Naive thymus-derived CD8-positive, alpha-beta T cell (primary cell): ENCODE measurements at regions not wholly inside any gene's neighbourhood (a gene's known extent, or its start where the extent isn't known, plus 50 kb on each side); places are given as distances from the start of the nearest gene placed in this dataset.
A peak's percentile ranks its signal among the peaks of the same experiment; 100 is the strongest.
"Not testable (repeated sequence)": the region's sequence is repeated elsewhere in the genome, so short reads cannot be mapped to it uniquely, and the experiment has no call there.

Experiments
- ATAC-seq, 2 donors: fragments of 150-1000 bp; cut with Tn5 transposase in 1 of 2; sonication (Bioruptor Pico), chemical (Tn5 transposase) in 1 of 2; 1 replicate in 1 of 2; 2 replicates in 1 of 2; pipeline ENCODE4 v1.10.0; 2021; ENCODE audit warnings: mild to moderate bottlenecking in 2 of 2, moderate library complexity in 2 of 2
- POLR2A ChIA-PET: fragments of 350-600 bp; sonication (Branson Sonifier 250); formaldehyde crosslinking; loops from one replicate; lab custom pipeline; 2021; ENCODE audit warnings: antibody characterized with exemption; lab: Charles Lee
- DNase-seq, 10 donors: peaks; one replicate each; pipeline versions ENCODE4 v3.0.0 to v3.0.0-alpha.2; 2020 to 2022
- H3K27ac Mint-ChIP-seq, 10 donors: one replicate each; pipeline ENCODE4 v1.8.0; 2020 to 2022; ENCODE audit warnings: mild to moderate bottlenecking in 10 of 10, mixed read lengths in 10 of 10, moderate library complexity in 4 of 10, inconsistent platforms in 1 of 10
- H3K27me3 Mint-ChIP-seq, 5 donors: one replicate each; pipeline ENCODE4 v1.8.0; 2021 to 2022; ENCODE audit warnings: mixed read lengths in 5 of 5
- H3K36me3 Mint-ChIP-seq, 3 donors: one replicate each; pipeline ENCODE4 v1.8.0; 2020 to 2022; ENCODE audit warnings: mixed read lengths in 3 of 3, mild to moderate bottlenecking in 2 of 3, inconsistent platforms in 1 of 3
- H3K4me1 Mint-ChIP-seq, 4 donors: one replicate each; pipeline ENCODE4 v1.8.0; 2021 to 2022; ENCODE audit warnings: mixed read lengths in 4 of 4
- H3K4me3 Mint-ChIP-seq, 10 donors: one replicate each; pipeline ENCODE4 v1.8.0; 2020 to 2022; ENCODE audit warnings: mild to moderate bottlenecking in 10 of 10, mixed read lengths in 10 of 10, moderate library complexity in 6 of 10, inconsistent platforms in 1 of 10
- H3K9me3 Mint-ChIP-seq, 9 donors: one replicate each; pipeline ENCODE4 v1.8.0; 2020 to 2022; ENCODE audit warnings: mixed read lengths in 9 of 9, mild to moderate bottlenecking in 3 of 9, inconsistent platforms in 1 of 9, moderate library complexity in 1 of 9

- POLR2A ChIA-PET, H3K9me3 Mint-ChIP-seq, H3K4me1 Mint-ChIP-seq, H3K4me3 Mint-ChIP-seq, ATAC-seq, H3K27ac Mint-ChIP-seq, H3K36me3 Mint-ChIP-seq, DNase-seq, H3K27me3 Mint-ChIP-seq: not testable (repeated sequence)
These were observed 61.2 kb upstream of the ZNF322 start for GRCh38 chr6:26720663-26721218.

GRCh38 chr6:26730019-26730766 lies 70.6 kb upstream of the ZNF322 start:
- DNase-seq, ATAC-seq, H3K36me3 Mint-ChIP-seq, H3K9me3 Mint-ChIP-seq, H3K4me3 Mint-ChIP-seq, H3K4me1 Mint-ChIP-seq, H3K27me3 Mint-ChIP-seq, H3K27ac Mint-ChIP-seq, POLR2A ChIA-PET: not testable (repeated sequence)

GRCh38 chr6:26734776-26735472 lies 75.4 kb upstream of the ZNF322 start:
- H3K4me1 Mint-ChIP-seq, H3K27me3 Mint-ChIP-seq, H3K27ac Mint-ChIP-seq, H3K36me3 Mint-ChIP-seq, DNase-seq, H3K9me3 Mint-ChIP-seq, POLR2A ChIA-PET, ATAC-seq, H3K4me3 Mint-ChIP-seq: not testable (repeated sequence)

GRCh38 chr6:26739811-26740210 lies 80.3 kb upstream of the ZNF322 start:
- Mint-ChIP-seq H3K27ac (no peak overlapping the region), H3K9me3 (peaks cover 0 to 31% (median 16%) of the 10 kb centered on the region in 9 donors), H3K27me3 (peaks cover 22 to 38% (median 26%) of the 10 kb centered on the region in 5 donors), H3K4me1 (peaks cover 0 to 6% (median 3%) of the 10 kb centered on the region in 4 donors), H3K36me3 (peaks cover 0 to 8% (median 8%) of the 10 kb centered on the region in 3 donors), H3K4me3 (no peak overlapping the region)
- no peak for ATAC-seq
- peak in 1 of 10 donors; percentile 8 for DNase-seq
- POLR2A ChIA-PET = no interaction called here

- peaks cover 0 to 48% (median 33%) of the 10 kb centered on the region in 9 donors for H3K9me3 Mint-ChIP-seq
- H3K4me1 Mint-ChIP-seq = peaks cover 0 to 6% (median 3%) of the 10 kb centered on the region in 4 donors
- H3K27me3 Mint-ChIP-seq = peaks cover 35 to 63% (median 44%) of the 10 kb centered on the region in 5 donors
- POLR2A ChIA-PET = no interaction called here
- H3K4me3 Mint-ChIP-seq = peak overlapping the region in 2 of 10 donors; percentile 22 to 60
- H3K36me3 Mint-ChIP-seq = peaks cover 6 to 20% (median 19%) of the 10 kb centered on the region in 3 donors
- peak overlapping the region in 1 of 10 donors; percentile 69 for H3K27ac Mint-ChIP-seq
- peak in 1 of 10 donors; percentile 10 for DNase-seq
- ATAC-seq = no peak
These were observed 83.7 kb upstream of the ZNF322 start for GRCh38 chr6:26743157-26743821.

GRCh38 chr6:26743941-26744699 lies 84.6 kb upstream of the ZNF322 start:
- Mint-ChIP-seq H3K36me3 (peaks cover 6 to 20% (median 19%) of the 10 kb centered on the region in 3 donors), H3K4me1 (peaks cover 0 to 6% (median 4%) of the 10 kb centered on the region in 4 donors), H3K4me3 (peak overlapping the region in 5 of 10 donors; percentile 15 to 60 (median 24)), H3K9me3 (peaks cover 0 to 57% (median 33%) of the 10 kb centered on the region in 9 donors), H3K27ac (peak overlapping the region in 3 of 10 donors; percentile 37 to 92 (median 64)), H3K27me3 (peaks cover 35 to 71% (median 51%) of the 10 kb centered on the region in 5 donors)
- no peak for ATAC-seq
- DNase-seq = peak in 3 of 10 donors; percentile 10 to 14 (median 13)
- POLR2A ChIA-PET = no interaction called here

GRCh38 chr6:26744837-26745282 lies 85.3 kb upstream of the ZNF322 start:
- Mint-ChIP-seq H3K27me3 (peaks cover 35 to 78% (median 54%) of the 10 kb centered on the region in 5 donors), H3K36me3 (peaks cover 6 to 20% (median 19%) of the 10 kb centered on the region in 3 donors), H3K9me3 (peaks cover 0 to 57% (median 33%) of the 10 kb centered on the region in 9 donors), H3K4me3 (peak overlapping the region in 2 of 10 donors; percentile 8 to 60), H3K27ac (peak overlapping the region in 2 of 10 donors; percentile 37 to 92)
- H3K4me1 Mint-ChIP-seq, POLR2A ChIA-PET, ATAC-seq: not testable (repeated sequence)
- DNase-seq = peak in 2 of 10 donors; percentile 5 to 11

GRCh38 chr6:26745964-26746363 lies 86.4 kb upstream of the ZNF322 start:
- POLR2A ChIA-PET, H3K4me3 Mint-ChIP-seq, ATAC-seq, DNase-seq, H3K27ac Mint-ChIP-seq: not testable (repeated sequence)
- Mint-ChIP-seq H3K36me3 (peaks cover 6 to 20% (median 19%) of the 10 kb centered on the region in 3 donors), H3K27me3 (peaks cover 35 to 86% (median 59%) of the 10 kb centered on the region in 5 donors), H3K9me3 (peaks cover 0 to 58% (median 35%) of the 10 kb centered on the region in 9 donors), H3K4me1 (peaks cover 0 to 11% (median 4%) of the 10 kb centered on the region in 4 donors)

GRCh38 chr6:26749126-26749758 lies 89.7 kb upstream of the ZNF322 start:
- peaks cover 16 to 59% (median 46%) of the 10 kb centered on the region in 5 donors for H3K27me3 Mint-ChIP-seq
- POLR2A ChIA-PET, ATAC-seq, H3K4me3 Mint-ChIP-seq, H3K4me1 Mint-ChIP-seq: not testable (repeated sequence)
- peaks cover 0 to 53% (median 24%) of the 10 kb centered on the region in 9 donors for H3K9me3 Mint-ChIP-seq
- peak in 1 of 10 donors; percentile 58 for DNase-seq
- peak overlapping the region in 1 of 10 donors; percentile 83 for H3K27ac Mint-ChIP-seq
- peaks cover 6 to 16% (median 13%) of the 10 kb centered on the region in 3 donors for H3K36me3 Mint-ChIP-seq

- H3K4me1 Mint-ChIP-seq, POLR2A ChIA-PET, DNase-seq, H3K4me3 Mint-ChIP-seq, ATAC-seq: not testable (repeated sequence)
- peak overlapping the region in 1 of 10 donors; percentile 21 for H3K27ac Mint-ChIP-seq
- peaks cover 6 to 15% (median 13%) of the 10 kb centered on the region in 3 donors for H3K36me3 Mint-ChIP-seq
- peaks cover 0 to 50% (median 20%) of the 10 kb centered on the region in 9 donors for H3K9me3 Mint-ChIP-seq
- H3K27me3 Mint-ChIP-seq = peaks cover 13 to 59% (median 44%) of the 10 kb centered on the region in 5 donors
These were observed 90.2 kb upstream of the ZNF322 start for GRCh38 chr6:26749759-26750126.

- Mint-ChIP-seq H3K4me3 (peak overlapping the region in 3 of 10 donors; percentile 28 to 45 (median 40)), H3K36me3 (peaks cover 0 to 15% (median 4%) of the 10 kb centered on the region in 3 donors), H3K4me1 (peaks cover 0 to 10% (median 2%) of the 10 kb centered on the region in 4 donors), H3K27me3 (peaks cover 0 to 57% (median 39%) of the 10 kb centered on the region in 5 donors), H3K27ac (peak overlapping the region in 2 of 10 donors; percentile 45 to 93), H3K9me3 (peaks cover 0 to 43% (median 16%) of the 10 kb centered on the region in 9 donors)
- POLR2A ChIA-PET = no interaction called here
- no peak for DNase-seq
- ATAC-seq = no peak
These were observed 94.7 kb upstream of the ZNF322 start for GRCh38 chr6:26754212-26754611.
